DMS114 treated with DMSO at 0.1 percent for 48 hours (cell line): ENCODE measurements at regions not wholly inside any gene's neighbourhood (a gene's known extent, or its start where the extent isn't known, plus 50 kb on each side); places are given as distances from the start of the nearest gene placed in this dataset.

ENCODE experiments used
- DNase-seq: peaks from one replicate; lab custom pipeline; 2025; ENCODE audit not compliant: unreplicated experiment; lab: John Stamatoyannopoulos, UW

DNA sequence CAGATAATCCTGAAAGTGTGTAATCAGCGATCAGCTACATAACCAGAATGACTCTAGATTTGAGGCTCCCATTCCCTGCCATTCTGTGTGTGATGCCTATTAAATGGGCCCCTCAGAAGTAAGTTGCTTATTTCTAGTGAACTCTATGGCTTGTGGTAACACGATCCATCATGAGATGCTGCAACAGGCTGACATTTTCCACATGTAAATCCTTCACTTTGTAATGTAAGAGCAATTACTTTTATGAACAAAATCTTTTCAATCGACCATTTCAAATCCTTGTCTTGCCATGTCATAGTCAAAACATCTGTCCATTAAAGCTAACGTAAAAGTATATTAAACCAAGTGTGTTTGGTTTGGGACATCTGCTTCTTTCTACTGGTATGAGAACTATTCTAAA is 175.9 kb upstream of the ETAA1 start:
- no peak for DNase-seq

DNA sequence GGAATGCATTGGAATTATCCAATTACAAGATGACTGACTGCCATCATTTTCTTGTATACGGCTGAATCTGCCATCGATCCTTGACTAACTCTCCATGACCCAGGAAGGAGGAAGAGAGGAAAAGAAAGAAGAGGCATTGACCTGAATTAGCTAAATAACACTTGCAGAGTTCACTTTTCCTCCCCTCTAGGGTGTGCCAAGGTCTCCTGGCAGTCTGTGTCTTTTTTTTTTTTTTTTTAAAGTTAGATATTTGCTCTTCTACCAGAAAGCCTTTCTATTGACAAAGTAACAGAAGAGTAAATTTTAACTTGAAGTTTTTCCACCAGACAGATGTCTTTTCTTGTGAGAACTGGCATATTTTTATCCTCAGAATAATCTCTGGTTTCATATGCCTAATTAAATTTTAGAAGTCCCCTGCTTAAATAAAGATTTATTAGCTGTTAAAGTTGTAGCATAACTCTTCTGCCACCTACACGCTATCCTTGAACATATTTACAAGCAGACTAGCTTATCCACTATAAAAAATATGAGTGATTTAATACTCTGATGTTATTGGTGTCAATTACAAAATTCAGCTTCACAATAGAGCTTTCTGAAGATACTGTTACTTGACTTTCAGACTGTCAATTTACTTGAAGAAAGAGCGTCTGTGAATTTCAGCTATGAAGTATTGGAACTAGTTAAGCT is 171.7 kb upstream of the ETAA1 start:
- no peak for DNase-seq

DNA sequence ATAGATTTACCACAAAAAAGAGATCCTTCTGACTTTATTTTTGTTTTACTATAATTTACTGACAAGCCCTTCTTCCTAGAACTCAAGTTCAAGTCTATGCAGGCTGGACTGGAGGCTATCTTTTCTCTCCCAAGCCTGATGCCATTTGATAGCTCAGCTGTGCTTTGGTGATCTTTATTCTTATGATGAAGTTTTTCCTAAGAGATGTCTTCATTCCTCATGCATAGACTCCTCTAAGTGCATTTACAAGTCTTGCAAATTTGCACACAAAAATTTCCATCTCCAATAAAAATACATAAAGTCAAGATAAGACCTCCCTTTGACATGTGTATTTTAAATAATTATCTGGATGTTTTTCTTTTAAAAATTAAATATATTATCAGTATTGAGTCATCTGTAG is 167.4 kb upstream of the ETAA1 start:
- no peak for DNase-seq

DNA sequence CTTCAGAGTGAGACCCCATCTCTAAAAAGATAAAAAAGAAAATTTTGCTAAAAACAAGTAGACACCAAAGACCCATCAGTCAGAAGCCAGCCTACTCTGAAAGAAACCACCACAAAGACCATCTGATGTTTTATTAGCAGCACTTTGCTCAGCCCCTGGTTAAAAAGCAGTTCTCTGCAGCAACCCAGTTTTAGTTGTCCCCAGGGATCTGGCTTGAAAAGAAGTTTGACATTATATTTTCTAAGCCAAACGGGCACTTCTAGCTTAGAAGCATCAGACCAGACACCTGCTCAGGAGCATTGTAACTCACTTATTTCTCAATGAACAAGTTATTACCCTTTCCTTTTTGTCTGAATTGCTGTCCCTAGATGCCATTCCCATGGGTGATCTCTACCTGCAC is 164.2 kb upstream of the ETAA1 start:
- DNase-seq = no peak

DNA sequence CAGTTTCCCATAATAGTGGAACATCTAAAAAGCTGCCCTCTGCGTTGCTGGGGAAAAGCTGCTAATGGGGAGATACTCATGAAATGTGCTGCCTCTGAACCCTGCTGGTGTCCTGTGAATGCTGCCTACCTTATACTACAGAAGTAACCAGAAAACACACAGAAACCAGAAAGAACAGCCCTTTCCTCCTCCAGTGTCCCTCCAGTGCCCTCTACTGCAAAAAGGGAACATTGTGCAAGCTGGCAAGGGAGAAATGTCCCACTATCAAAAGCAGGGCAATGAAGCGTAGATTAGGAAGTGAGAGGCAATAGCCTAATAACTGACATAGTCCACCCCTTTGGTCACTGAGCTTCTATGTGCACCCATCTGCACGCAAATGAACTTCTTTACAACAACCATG is 162.7 kb upstream of the ETAA1 start:
- no peak for DNase-seq

DNA sequence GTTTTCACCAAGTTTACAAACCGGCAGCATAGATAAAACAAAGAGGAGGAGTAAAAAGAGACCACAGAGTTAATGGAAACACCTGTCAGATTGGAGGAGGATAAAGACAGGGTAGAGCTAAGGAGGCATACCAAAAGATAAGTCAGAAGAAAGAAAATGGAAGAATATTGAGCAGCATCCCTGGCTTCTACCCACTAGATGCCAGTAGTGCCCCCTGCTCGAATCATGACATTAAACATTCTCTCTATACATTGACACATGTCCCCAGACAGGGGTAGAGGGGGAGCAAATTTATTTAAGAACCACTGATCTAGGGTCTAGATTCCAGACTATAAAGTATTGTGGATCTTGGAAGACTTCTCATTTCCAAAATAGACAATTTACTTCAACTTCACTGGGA is 159.8 kb upstream of the ETAA1 start:
- no peak for DNase-seq

DNA sequence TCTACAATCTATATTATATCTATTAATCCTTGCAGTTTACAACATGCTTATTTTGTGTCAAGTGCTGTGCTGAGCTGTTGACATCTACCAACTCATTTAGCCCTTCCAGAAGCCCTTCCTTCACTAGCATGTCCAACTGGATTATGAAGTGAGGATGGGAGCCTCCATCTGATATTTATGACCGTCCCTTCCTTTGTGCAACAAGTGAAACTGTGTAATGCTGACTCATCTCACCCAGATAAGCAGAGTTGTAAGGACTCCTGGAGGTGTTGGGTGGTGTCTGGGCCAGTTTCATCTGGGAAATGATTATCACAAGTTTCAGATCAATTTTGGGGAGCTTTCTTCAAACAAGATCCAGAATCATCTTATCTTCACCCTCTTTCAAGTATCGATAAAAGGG is 156.6 kb upstream of the ETAA1 start:
- no peak for DNase-seq

DNA sequence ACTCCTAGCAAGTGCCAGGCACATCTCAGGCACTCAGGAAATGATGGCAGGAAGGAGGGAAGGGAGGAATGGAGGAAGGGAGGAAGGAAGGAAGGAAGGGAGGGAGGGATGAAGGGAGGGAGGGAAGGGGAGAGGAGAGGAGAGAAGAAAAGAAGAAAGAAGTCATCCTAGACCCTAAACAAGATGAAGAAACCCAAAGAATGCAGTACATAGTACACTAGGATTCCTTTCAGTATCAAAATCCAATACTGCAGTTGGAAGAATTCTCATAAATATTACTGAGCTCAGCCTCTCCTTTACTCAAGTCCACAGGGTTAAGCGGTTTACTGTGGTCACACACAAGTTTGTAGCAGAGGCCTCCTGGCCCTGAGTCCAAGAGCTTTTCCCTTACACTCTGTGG is 155.7 kb upstream of the ETAA1 start:
- DNase-seq = no peak

DNA sequence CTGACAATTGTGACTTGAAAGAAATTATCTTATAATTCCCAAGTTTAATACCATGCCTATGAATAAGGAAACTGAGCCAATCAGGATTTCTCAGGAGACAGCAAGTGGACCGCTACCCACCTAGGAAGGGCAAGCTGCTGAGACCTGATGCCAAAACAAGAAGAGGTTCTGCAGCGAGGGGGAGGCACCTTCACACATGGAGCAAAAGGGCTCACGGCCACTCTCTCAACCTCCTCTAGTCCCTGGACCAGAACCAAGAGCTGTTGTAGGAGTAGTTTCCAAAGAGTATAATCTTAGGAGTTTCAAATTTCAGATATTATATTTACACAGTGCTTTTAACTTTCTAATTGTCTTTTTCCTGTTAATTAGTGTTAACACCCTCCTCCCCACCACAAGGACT is 154.7 kb upstream of the ETAA1 start:
- DNase-seq = no peak

DNA sequence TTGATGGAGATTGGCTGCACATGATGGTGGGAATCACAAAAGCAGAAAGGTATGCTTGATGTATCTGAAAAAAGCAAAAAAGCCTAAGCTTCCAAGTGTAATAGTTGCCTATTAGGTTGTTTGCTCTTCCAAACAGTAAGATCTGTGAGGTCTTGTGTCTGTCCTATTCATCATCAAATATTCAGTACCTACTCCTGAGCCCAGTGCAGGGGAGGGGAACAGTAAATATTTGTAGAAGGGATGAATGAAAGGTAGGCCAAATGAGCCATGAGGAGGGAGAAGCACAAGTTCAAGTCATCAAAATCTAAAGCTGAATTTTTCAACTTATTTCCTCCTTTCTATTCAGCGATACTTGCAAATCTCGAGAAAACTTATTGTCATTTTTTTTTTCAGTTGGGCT is 153.2 kb upstream of the ETAA1 start:
- no peak for DNase-seq

DNA sequence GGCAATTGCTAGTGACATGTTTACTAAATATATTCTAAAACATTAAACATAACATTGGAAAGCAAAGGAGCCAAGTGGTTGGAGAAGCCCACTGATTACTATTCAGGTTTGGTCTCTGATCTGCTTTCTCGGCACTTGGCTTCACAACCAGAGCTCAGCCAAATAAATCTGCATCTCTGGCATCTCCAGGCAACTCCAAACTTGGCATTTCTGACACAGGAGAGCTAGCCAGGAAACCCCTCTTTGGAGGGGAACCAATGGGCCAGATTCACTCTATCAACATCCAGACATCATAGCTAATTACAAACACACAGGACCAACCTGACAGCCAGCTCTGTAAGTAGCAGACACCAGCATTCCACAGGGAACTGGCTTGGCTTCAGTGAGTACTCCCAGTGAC is 150.3 kb upstream of the ETAA1 start:
- DNase-seq = no peak

DNA sequence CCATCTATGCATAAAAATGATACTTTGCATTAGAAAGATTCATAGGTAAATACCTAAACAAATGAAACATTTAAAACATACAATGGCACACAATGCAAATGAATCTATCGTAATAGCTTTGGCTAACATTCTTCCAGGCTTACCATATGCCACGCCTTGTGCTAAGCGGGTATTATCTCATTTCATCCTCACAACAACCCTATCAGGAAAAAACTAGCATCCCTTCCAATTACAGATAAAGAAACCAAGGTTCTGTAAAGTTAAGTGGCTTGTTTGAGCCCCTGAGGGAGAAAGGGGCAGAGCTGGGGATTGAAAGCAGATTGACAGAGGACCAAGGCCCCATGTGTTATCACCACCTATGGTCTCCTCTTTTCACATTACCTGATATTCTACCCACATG is 145.4 kb upstream of the ETAA1 start:
- DNase-seq = no peak

DNA sequence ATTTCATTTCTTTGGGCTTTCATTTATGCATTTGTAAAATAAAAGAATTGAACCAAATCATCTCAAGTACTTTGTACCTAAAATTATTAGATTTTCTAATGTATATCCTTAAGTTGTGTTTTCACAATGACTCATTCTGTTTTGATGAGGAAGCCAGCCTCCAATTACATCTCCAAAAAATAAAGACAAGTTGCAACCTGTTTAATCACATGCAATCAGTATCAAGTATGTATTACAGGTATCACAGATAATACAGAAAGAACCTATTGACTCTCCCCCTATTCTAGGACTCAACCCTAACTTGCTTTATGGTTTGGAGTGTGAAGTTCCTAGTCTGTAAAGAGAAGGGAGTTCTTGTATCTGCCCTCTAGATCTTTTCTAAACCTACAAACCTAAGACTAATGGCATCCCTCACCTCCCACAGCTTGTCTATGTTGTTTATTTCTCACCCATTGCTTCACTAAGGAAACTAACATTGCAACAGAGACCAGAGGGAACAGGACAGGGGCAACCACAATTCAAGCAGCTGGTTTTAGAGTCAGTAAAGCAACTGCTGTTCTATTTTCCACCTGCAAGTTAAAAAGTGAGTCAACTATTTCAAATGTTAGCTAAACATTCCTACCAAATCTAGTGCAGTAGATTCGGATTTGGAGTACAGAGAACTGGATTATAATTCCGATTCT is 141.1 kb upstream of the ETAA1 start:
- DNase-seq = no peak

DNA sequence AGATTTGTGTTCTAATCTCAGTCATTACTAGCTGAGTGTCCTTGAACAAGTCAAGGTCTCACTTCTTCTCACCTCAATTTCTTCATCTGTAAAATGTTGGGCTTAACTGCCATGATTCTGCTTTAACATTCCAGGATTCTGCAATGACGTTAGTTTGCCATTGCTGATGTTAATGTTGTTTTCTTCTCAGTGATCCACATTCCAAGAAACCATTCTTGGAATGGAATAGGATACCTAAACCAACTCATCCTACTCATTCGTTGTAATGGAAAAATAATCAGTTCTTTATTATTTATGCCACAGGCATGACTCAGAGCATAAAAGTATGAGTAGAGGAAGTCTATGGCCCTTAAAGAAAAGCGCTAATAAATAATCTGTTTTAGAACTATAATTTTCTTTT is 140.2 kb upstream of the ETAA1 start:
- DNase-seq = no peak

DNA sequence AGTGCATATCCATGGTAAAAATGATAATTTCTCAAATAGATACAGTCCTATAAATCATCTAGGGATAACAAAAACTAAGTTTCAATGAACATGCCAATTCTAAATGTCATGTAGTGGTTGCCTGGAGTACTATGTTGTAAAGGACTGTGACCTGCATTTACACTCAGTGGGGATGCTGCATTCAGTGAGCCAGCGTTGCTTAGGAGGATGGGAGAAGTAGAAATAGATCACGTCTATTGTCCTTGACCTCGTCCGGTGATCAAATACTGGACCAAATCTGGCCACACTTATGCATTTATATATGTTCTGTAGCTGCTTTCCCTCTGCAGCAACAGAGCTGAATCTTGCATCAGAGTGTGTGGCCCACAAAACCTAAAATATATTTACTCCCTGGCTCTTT is 139.0 kb upstream of the ETAA1 start:
- DNase-seq = no peak

DNA sequence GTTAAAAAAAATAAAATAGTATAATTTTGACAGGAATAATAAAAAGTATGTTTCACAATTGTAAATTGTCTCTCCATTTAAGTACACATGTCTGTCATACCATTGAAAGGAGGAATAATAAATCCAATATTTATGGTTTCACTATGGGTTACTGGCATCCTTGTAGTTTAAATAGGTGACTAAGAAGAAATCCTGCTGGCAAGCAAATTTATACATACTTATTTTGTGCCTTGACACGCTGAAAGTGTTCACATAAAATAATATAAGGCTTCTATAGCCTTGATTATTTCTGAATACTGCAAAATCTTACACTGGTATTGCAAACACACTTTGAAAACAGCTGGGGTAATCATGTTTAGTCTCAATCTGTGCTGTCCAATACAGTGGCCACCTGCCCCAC is 138.3 kb upstream of the ETAA1 start:
- no peak for DNase-seq

DNA sequence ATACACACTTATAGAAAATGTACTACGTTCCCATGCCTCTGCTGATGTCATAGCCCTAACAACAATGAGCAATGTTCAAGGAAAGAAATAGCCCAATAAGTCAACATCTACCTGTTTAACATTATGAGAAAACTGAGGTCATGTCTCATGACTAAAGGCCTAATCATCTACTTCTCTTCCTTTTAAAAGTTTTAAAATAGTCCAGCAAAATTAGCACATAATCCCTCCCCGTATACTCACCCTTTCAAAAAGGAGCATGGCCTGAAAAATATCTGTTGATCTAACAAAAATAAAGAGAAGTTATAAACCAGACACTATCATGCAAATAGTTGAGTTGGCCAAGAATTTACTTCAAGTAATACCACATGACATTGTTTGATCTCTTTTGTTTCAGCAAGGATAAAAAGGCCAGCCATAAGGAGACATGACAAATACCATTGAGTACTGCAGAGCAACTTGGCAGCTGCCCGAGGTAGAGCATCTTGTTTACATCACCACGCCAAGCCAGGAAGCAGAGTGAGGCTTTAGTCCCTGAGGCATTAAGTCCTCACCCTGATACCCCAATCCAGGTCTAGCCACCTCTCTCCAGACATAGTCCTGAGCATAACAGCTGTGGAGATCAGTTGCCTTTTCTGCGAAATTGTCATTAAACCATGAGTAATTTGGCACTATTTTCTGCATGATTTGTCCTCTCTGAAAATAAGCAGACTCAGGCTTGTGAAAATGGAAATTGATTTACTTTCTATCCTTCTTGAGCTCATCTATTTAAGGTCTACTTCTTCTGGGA is 137.4 kb upstream of the ETAA1 start:
- no peak for DNase-seq

DNA sequence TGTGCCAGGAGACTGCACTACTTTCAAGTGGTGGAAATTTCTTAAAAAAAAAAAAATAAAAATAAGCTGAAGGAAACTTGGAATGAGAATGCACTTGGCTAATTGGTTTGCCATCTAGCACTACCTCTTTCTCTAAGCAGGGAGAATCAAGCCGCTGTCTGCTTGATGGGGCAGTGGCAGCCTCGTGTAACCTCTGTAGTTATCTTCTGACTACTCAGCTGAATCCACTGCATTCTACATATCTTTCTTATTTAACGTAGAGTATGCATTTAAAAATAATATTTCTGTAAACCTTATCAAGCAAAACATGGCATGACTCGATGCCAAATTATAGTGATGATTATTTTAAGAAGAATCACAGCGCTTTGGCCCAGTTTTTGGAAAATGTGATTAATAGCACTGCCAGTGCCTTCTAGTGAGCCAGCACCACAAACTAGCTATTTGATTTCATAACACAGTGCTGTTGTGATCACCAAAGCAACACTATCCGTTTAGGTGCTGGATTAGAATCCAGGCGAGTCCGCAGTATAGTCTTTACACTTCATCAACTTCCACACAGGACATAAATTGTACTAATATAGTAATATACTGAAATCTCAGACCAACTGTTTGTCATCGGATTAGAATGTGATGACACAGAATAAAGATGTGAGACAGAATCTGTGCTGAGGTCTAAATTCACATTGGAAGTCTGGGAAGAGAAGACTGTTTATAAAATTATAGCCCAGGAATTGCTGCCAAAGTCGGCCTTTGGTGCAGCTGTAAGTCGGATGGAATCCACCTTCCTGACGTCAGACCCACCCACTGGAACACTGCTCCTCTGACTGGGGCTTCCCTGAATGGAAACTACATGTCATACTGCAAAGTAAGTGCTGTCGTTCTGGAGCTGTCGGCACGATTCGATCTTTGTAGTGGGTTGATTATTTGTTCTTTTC is 136.5 kb upstream of the ETAA1 start:
- no peak for DNase-seq

DNA sequence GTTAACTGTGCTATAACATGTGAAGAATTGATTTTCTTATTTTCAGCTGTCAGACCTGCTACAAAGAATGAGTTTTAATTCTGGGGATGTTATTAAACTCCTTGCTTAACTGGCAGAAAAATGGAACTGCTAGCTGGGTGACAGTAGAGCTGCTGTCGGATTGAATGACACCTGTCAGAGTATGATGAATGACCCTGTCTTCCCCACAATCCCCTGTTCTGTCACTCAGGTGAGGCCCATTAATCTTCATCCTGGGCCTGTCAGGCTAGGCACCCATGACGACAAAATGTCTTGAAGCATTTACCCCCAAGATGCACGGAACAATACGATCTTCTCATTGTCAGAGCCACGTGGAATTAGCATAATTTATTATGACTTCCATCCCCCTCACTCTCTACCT is 129.9 kb upstream of the ETAA1 start:
- DNase-seq = no peak

DNA sequence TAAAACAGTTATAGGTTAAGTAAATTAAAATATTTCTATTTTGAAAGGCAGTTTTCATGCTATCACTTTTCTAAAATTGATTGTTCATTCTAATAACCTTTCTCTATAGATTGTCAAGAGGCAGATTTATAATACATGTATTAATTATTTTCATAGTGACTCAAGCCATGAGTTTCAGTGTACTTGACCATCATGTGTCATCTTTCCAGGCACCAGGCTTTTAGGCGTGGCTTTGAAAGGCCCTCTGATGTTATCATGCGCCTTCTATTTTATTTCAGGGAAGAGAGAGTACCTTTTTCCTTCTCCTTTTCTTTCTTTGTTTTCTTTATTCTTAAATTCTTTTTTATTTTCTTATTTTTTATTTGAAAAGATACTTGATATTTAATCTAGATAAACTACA is 128.3 kb upstream of the ETAA1 start:
- no peak for DNase-seq

DNA sequence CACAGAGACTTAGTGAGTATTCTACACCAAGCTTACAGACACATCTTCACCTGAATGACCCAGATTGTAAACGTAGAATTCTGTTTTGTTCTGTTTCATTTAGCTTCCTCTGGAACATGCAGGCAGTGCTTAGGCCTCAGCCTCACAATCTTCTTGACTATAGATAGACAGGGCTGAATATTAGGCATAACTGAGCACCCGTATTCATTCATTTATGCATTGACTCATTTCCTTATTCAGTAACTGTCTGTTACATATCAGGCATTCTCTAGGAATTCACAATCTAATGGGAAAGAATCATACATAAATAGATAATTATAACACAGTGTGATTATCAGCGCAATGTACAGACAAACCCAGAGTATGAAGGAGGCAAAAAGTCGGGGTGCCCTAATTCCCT is 124.9 kb upstream of the ETAA1 start:
- DNase-seq = no peak
